Esophagus muscularis mucosa (tissue), 4 donors: ENCODE measurements at regions not wholly inside any gene's neighbourhood (a gene's known extent, or its start where the extent isn't known, plus 50 kb on each side); places are given as distances from the start of the nearest gene placed in this dataset.

Experiments used
- DNase-seq: peaks from one replicate; pipeline ENCODE4 v3.0.0-alpha.2; 2017; ENCODE audit errors: extremely low spot score
- H3K27ac ChIP-seq, 4 donors: fragments of 200-600 bp; sonication (generic); replicated peaks in 1 of 4; 1 replicate in 3 of 4; 2 replicates in 1 of 4; pipeline ENCODE4 v1.5.1; 2016 to 2019; ENCODE audit warnings: mild to moderate bottlenecking in 1 of 4
- H3K27me3 ChIP-seq, 4 donors: fragments of 200-600 bp; sonication (generic); one replicate each; pipeline versions ENCODE4 v1.5.1 to v1.6.0; 2016 to 2019
- H3K36me3 ChIP-seq, 4 donors: fragments of 200-600 bp; sonication (generic); one replicate each; pipeline ENCODE4 v1.5.1; 2016 to 2019
- H3K4me1 ChIP-seq, 4 donors: fragments of 200-600 bp; sonication (generic); one replicate each; pipeline ENCODE4 v1.5.1; 2016 to 2019
- H3K4me3 ChIP-seq, 4 donors: fragments of 200-600 bp; sonication (generic); 1 replicate in 2 of 4; 2 replicates in 2 of 4; pipeline ENCODE4 v1.5.1; 2016 to 2019; ENCODE audit warnings: mild to moderate bottlenecking in 4 of 4, moderate library complexity in 1 of 4
- H3K9me3 ChIP-seq, 4 donors: fragments of 200-600 bp; sonication (generic); 1 replicate in 3 of 4; 2 replicates in 1 of 4; pipeline ENCODE4 v1.5.1; 2016 to 2019
- CTCF ChIP-seq, 3 experiments: fragments of 200-600 bp in 2 of 3; fragments of 450-650 bp in 1 of 3; sonication (generic) in 2 of 3; IDR thresholded peaks; one replicate each; pipeline ENCODE4 v1.5.1; 2017 to 2019; ENCODE audit warnings: antibody characterized with exemption in 3 of 3, mild to moderate bottlenecking in 2 of 3, moderate library complexity in 1 of 3
- EP300 ChIP-seq: sonication (generic); formaldehyde crosslinking; IDR thresholded peaks from one replicate; pipeline ENCODE4 v1.6.1; 2017; ENCODE audit warnings: antibody characterized with exemption
- POLR2A ChIP-seq: fragments of 450-650 bp; IDR thresholded peaks from one replicate; pipeline ENCODE4 v1.6.1; 2017; ENCODE audit warnings: antibody characterized with exemption, moderate library complexity, mild to moderate bottlenecking, low read depth
- POLR2AphosphoS5 ChIP-seq, 2 donors: sonication (generic); formaldehyde crosslinking; IDR thresholded peaks; one replicate each; pipeline ENCODE4 v1.6.1; 2017; ENCODE audit warnings: antibody characterized with exemption in 2 of 2
- WGBS: methylation state at CpG from one replicate; pipeline ENCODE4 v1.1.5; 2018; 5-methylcytosine and 5-hydroxymethylcytosine counted together
- intact Hi-C: fragments of 100-400 bp; cut with DNase I; formaldehyde crosslinking; loops from one replicate; pipeline ENCODE4 v1.15.1; 2023

GRCh38 chrX:16023790-16024734 is 99.3 kb upstream of the GRPR start:
- Histone ChIP-seq H3K27ac (no peak overlapping the region), H3K4me1 (no peaks in the 10 kb centered on the region), H3K27me3 (no peaks in the 10 kb centered on the region), H3K36me3 (no peaks in the 10 kb centered on the region), H3K9me3 (no peaks in the 10 kb centered on the region), H3K4me3 (no peak overlapping the region)
- DNase-seq, result no peak
- no peak for TF ChIP-seq POLR2AphosphoS5 (IDR thresholded peaks at IDR 0.05)
- TF ChIP-seq POLR2A, result no peak
- no peak for TF ChIP-seq EP300
- no peak for TF ChIP-seq CTCF (IDR thresholded peaks at IDR 0.05)
- 77% methylated on average over 9 of the region's 9 CpGs for WGBS
- intact Hi-C loops, result no loop called here

- H3K4me1 ChIP-seq, result no peaks in the 10 kb centered on the region
- H3K9me3 ChIP-seq, result no peaks in the 10 kb centered on the region
- H3K36me3 ChIP-seq, result no peaks in the 10 kb centered on the region
- no peaks in the 10 kb centered on the region for H3K27me3 ChIP-seq
- no peak overlapping the region for H3K27ac ChIP-seq
- no peak for DNase-seq
- no peak for TF ChIP-seq EP300
- intact Hi-C loops, result no loop called here
- 66% methylated on average over 1 of the region's 1 CpG for WGBS
- H3K4me3 ChIP-seq, result no peak overlapping the region
Observed at GRCh38 chrX:16022580-16023200, 100.7 kb upstream of the GRPR start.

GRCh38 chrX:16018291-16018690 is 105.1 kb upstream of the GRPR start:
- H3K36me3 ChIP-seq, result no peaks in the 10 kb centered on the region
- H3K4me3 ChIP-seq, result no peak overlapping the region
- no peaks in the 10 kb centered on the region for H3K4me1 ChIP-seq
- no peak overlapping the region for H3K27ac ChIP-seq
- intact Hi-C loops, result no loop called here
- H3K27me3 ChIP-seq, result no peaks in the 10 kb centered on the region
- no peak for DNase-seq
- TF ChIP-seq CTCF (IDR thresholded peaks at IDR 0.05) (no peak), POLR2A (no peak), POLR2AphosphoS5 (IDR thresholded peaks at IDR 0.05) (no peak), EP300 (no peak)
- H3K9me3 ChIP-seq, result no peaks in the 10 kb centered on the region

- no peaks in the 10 kb centered on the region for H3K9me3 ChIP-seq
- no peak overlapping the region for H3K27ac ChIP-seq
- no peak for TF ChIP-seq POLR2AphosphoS5 (IDR thresholded peaks at IDR 0.05)
- TF ChIP-seq EP300, result no peak
- TF ChIP-seq POLR2A, result no peak
- TF ChIP-seq CTCF (IDR thresholded peaks at IDR 0.05), result no peak
- intact Hi-C loops, result no loop called here
- H3K4me3 ChIP-seq, result no peak overlapping the region
- H3K27me3 ChIP-seq, result no peaks in the 10 kb centered on the region
- H3K4me1 ChIP-seq, result no peaks in the 10 kb centered on the region
- no peak for DNase-seq
- no peaks in the 10 kb centered on the region for H3K36me3 ChIP-seq
Observed at GRCh38 chrX:16014171-16014570, 109.2 kb upstream of the GRPR start.

- H3K4me3 ChIP-seq, result no peak overlapping the region
- no peaks in the 10 kb centered on the region for H3K4me1 ChIP-seq
- intact Hi-C loops, result no loop called here
- H3K9me3 ChIP-seq, result no peaks in the 10 kb centered on the region
- TF ChIP-seq POLR2A, result no peak
- TF ChIP-seq POLR2AphosphoS5 (IDR thresholded peaks at IDR 0.05), result no peak
- no peak for TF ChIP-seq EP300
- no peak for TF ChIP-seq CTCF (IDR thresholded peaks at IDR 0.05)
- no peaks in the 10 kb centered on the region for H3K36me3 ChIP-seq
- no peak overlapping the region for H3K27ac ChIP-seq
- H3K27me3 ChIP-seq, result no peaks in the 10 kb centered on the region
- DNase-seq, result no peak
- WGBS, result 82% methylated on average over 1 of the region's 1 CpG
Observed at GRCh38 chrX:16012250-16012649, 111.1 kb upstream of the GRPR start.
